ENCODE measurements at regions not wholly inside any gene's neighbourhood (a gene's known extent, or its start where the extent isn't known, plus 50 kb on each side); places are given as distances from the start of the nearest gene placed in this dataset.

DNA sequence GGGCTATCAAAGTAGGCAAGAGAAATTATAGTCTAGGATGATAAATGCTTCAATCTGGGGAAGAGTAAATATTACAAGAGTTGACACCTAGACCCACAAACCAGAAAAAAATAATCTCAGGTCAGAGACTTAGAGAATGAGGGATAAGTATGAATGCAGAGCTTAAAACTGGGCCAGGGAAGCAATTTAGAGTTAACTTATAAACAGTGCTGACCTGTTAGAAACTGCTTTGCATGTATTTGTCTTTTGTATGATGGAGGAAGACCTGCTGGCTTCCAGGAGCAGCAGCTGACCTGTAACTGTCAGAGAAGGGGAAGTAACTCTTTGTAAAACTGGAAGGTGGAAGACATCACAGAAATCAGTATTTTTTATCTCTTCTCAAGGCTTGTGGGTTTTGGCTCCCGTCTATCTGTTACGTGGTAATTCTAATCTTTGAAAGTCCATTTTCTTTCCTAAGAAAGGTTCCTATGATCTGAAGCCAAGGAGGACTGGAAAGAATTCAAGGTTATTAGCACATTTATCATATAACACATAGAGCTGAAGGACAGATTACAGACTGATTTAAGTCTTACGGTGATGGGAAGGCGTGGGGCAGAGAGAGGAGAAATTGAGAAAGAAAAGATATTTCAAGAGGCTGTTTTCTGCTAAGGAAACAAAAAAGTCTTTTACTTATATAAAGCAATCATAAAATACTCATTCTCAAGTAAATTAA is 114.7 kb upstream of the ADAMTS19 start:
- TF ChIP-seq CTCF (IDR thresholded peaks at IDR 0.05; ENCODE audit: unreplicated experiment) = no peak
- H3K27me3 Mint-ChIP-seq = no peaks in the 10 kb centered on the region
- no peak for DNase-seq (ENCODE audit: low spot score, unreplicated experiment)
- H3K27ac Mint-ChIP-seq = no peak overlapping the region
- H3K4me1 Mint-ChIP-seq (ENCODE audit: low read depth) = no peaks in the 10 kb centered on the region
- no peak overlapping the region for H3K4me3 Mint-ChIP-seq (ENCODE audit: low read depth)
- peaks cover 31% of the 10 kb centered on the region for H3K9me3 Mint-ChIP-seq (ENCODE audit: low read depth)
- H3K36me3 Mint-ChIP-seq (ENCODE audit: insufficient read depth) = no peaks in the 10 kb centered on the region

DNA sequence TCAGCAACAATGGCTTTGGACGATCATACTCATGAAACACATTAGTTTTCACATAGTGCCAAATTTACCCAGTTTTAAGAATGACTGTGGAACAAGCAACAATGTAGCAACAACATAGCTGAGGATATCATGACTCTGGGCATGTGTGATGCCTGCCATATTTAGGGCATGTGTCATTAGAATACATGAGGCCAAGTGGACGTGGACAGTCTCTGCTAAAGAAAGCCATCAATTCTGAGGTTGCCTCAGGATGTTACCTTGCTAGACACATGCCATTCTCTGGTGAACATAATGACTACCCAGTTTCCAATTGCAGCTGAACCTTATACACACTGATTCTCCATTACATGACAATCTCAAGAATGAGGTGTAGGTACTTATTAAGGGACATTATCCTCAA is 103.3 kb upstream of the ADAMTS19 start:
- no peak overlapping the region for H3K27ac Mint-ChIP-seq
- H3K36me3 Mint-ChIP-seq (ENCODE audit: insufficient read depth) = no peaks in the 10 kb centered on the region
- no peaks in the 10 kb centered on the region for H3K4me1 Mint-ChIP-seq (ENCODE audit: low read depth)
- DNase-seq (ENCODE audit: low spot score, unreplicated experiment) = no peak
- no peak for TF ChIP-seq CTCF (IDR thresholded peaks at IDR 0.05; ENCODE audit: unreplicated experiment)
- no peaks in the 10 kb centered on the region for H3K27me3 Mint-ChIP-seq
- no peak overlapping the region for H3K4me3 Mint-ChIP-seq (ENCODE audit: low read depth)
- H3K9me3 Mint-ChIP-seq (ENCODE audit: low read depth) = peaks cover 6% of the 10 kb centered on the region

- no peak overlapping the region for H3K27ac Mint-ChIP-seq
- no peaks in the 10 kb centered on the region for H3K4me1 Mint-ChIP-seq (ENCODE audit: low read depth)
- H3K36me3 Mint-ChIP-seq (ENCODE audit: insufficient read depth) = no peaks in the 10 kb centered on the region
- TF ChIP-seq CTCF (IDR thresholded peaks at IDR 0.05; ENCODE audit: unreplicated experiment) = no peak
- H3K27me3 Mint-ChIP-seq = no peaks in the 10 kb centered on the region
- H3K4me3 Mint-ChIP-seq (ENCODE audit: low read depth) = no peak overlapping the region
- DNase-seq (ENCODE audit: low spot score, unreplicated experiment) = no peak
- H3K9me3 Mint-ChIP-seq (ENCODE audit: low read depth) = peaks cover 4% of the 10 kb centered on the region
Observed at GRCh38 chr5:129358069-129358468, 102.0 kb upstream of the ADAMTS19 start.

DNA sequence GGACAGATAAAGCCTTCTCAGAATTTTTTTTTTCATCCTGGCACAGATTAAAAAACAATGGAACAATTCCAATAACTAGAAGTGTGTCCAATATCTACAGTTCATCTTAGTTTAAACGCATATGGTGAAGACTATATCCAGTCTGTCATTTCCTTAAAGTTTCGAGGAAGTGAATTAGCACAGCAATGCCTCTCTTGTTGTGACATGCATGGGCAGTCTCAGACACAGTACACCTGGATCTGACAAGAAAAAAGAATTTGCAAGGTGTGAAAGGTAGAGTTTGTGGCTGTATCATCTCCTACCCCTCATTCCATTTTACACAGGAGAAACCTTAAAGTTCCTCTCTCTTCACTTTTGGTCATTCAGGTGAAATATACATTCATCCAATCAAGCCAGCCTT is 100.6 kb upstream of the ADAMTS19 start:
- Mint-ChIP-seq H3K27me3 (no peaks in the 10 kb centered on the region), H3K9me3 (ENCODE audit: low read depth) (no peaks in the 10 kb centered on the region), H3K4me3 (ENCODE audit: low read depth) (no peak overlapping the region), H3K36me3 (ENCODE audit: insufficient read depth) (no peaks in the 10 kb centered on the region), H3K4me1 (ENCODE audit: low read depth) (no peaks in the 10 kb centered on the region), H3K27ac (no peak overlapping the region)
- no peak for DNase-seq (ENCODE audit: low spot score, unreplicated experiment)
- no peak for TF ChIP-seq CTCF (IDR thresholded peaks at IDR 0.05; ENCODE audit: unreplicated experiment)

DNA sequence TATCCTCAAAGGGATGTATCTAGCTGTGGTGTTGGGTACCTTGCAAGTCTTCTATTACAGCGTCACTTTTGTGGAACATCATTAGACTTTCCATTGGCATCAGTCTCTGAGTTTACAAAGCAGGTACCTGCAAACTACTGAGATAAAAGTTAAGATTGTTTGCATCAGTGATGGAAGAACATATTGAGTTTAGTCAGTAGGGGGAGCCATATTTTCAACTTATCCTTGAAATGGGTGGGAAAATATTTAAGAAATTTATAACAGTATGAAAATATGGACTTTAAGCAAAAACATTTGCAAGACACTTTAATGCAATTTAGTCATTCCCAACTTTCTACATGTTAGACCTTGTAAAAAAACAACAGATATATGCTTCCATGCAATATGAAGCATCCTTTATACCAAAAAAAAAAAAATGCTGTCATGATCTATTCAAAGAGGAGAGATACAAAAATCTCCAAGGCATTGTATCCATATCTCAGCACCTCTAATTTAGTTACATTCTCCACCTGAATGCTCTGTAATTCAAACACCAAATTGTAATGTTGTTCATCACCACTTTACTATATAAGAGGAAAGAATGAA is 98.6 kb upstream of the ADAMTS19 start:
- no peaks in the 10 kb centered on the region for H3K4me1 Mint-ChIP-seq (ENCODE audit: low read depth)
- no peak overlapping the region for H3K27ac Mint-ChIP-seq
- no peak overlapping the region for H3K4me3 Mint-ChIP-seq (ENCODE audit: low read depth)
- DNase-seq (ENCODE audit: low spot score, unreplicated experiment) = no peak
- TF ChIP-seq CTCF (IDR thresholded peaks at IDR 0.05; ENCODE audit: unreplicated experiment) = peak; percentile 67
- peaks cover 8% of the 10 kb centered on the region for H3K9me3 Mint-ChIP-seq (ENCODE audit: low read depth)
- no peaks in the 10 kb centered on the region for H3K27me3 Mint-ChIP-seq
- peaks cover 5% of the 10 kb centered on the region for H3K36me3 Mint-ChIP-seq (ENCODE audit: insufficient read depth)

Measured in progenitor cell of endocrine pancreas (in vitro differentiated cells).